NT2/D1 (cell line): ENCODE measurements at regions not wholly inside any gene's neighbourhood (a gene's known extent, or its start where the extent isn't known, plus 50 kb on each side); places are given as distances from the start of the nearest gene placed in this dataset.

Experiments
- DNase-seq: peaks from one replicate; pipeline ENCODE4 v3.0.0-alpha.2; 2011; ENCODE audit warnings: low read depth, low spot score
- H3K27me3 ChIP-seq: 2 replicates; pipeline ENCODE4 v1.6.0; 2011; ENCODE audit warnings: mild to moderate bottlenecking; ENCODE audit not compliant: insufficient read length, insufficient read depth
- H3K36me3 ChIP-seq: 2 replicates; pipeline ENCODE4 v1.6.1; 2011; ENCODE audit warnings: mild to moderate bottlenecking, low read length, mixed read lengths; ENCODE audit not compliant: insufficient read depth, insufficient read length
- H3K4me1 ChIP-seq: 2 replicates; pipeline ENCODE4 v1.5.1; 2011; ENCODE audit not compliant: insufficient read depth, insufficient read length
- H3K4me3 ChIP-seq: 2 replicates; pipeline ENCODE4 v1.5.1; 2011; ENCODE audit warnings: low read depth; ENCODE audit not compliant: insufficient read length
- H3K9ac ChIP-seq: 2 replicates; pipeline ENCODE4 v1.6.0; 2011; ENCODE audit warnings: low read depth; ENCODE audit not compliant: insufficient read length
- H3K9me3 ChIP-seq: 2 replicates; pipeline ENCODE4 v1.5.1; 2011; ENCODE audit warnings: mild to moderate bottlenecking, low read length; ENCODE audit not compliant: insufficient read depth
- SUZ12 ChIP-seq: IDR thresholded peaks from 2 replicates; pipeline ENCODE4 v1.6.1; 2011; ENCODE audit not compliant: insufficient read length, insufficient read depth; ENCODE audit errors: extremely low read depth
- YY1 ChIP-seq: IDR thresholded peaks from 2 replicates; pipeline ENCODE4 v1.6.1; 2011; ENCODE audit not compliant: insufficient read length, insufficient read depth
- ZNF274 ChIP-seq: IDR thresholded peaks from 2 replicates; pipeline ENCODE4 v1.6.1; 2011; ENCODE audit warnings: mild to moderate bottlenecking, low read depth, low read length

GRCh38 chr13:22332416-22332815 lies 661.5 kb downstream of the FGF9 start:
- no peak for DNase-seq
- H3K27me3 ChIP-seq, result no peaks in the 10 kb centered on the region

GRCh38 chr13:22336460-22336859 lies 665.6 kb downstream of the FGF9 start:
- Histone ChIP-seq H3K9me3 (peaks cover 21% of the 10 kb centered on the region; the same call in 1 of the 2 replicates), H3K4me3 (no peak overlapping the region), H3K27me3 (no peaks in the 10 kb centered on the region), H3K36me3 (no peaks in the 10 kb centered on the region), H3K9ac (no peak overlapping the region), H3K4me1 (no peaks in the 10 kb centered on the region)
- no peak for DNase-seq
- TF ChIP-seq ZNF274 (no peak), YY1 (no peak), SUZ12 (no peak)

More at GRCh38 chr13:22332416-22332815, 661.5 kb downstream of the FGF9 start:
- Histone ChIP-seq H3K4me3 (no peak overlapping the region), H3K4me1 (no peaks in the 10 kb centered on the region), H3K9me3 (0 out of 2 replicates have a peak, but pooled peaks cover 5% of the 10 kb centered on the region), H3K36me3 (no peaks in the 10 kb centered on the region), H3K9ac (no peak overlapping the region)
- TF ChIP-seq ZNF274 (no peak), YY1 (no peak), SUZ12 (no peak)

- Histone ChIP-seq H3K9me3 (no peaks in the 10 kb centered on the region), H3K36me3 (no peaks in the 10 kb centered on the region), H3K4me3 (no peak overlapping the region), H3K9ac (no peak overlapping the region), H3K4me1 (no peaks in the 10 kb centered on the region), H3K27me3 (no peaks in the 10 kb centered on the region)
- DNase-seq, result no peak
- TF ChIP-seq YY1, result no peak
- TF ChIP-seq ZNF274, result no peak
- TF ChIP-seq SUZ12, result no peak
These were observed 686.3 kb downstream of the FGF9 start for GRCh38 chr13:22357132-22357531.

GRCh38 chr13:22369090-22369489 lies 698.2 kb downstream of the FGF9 start:
- peak overlapping the region; percentile 8 for H3K9ac ChIP-seq
- no peaks in the 10 kb centered on the region for H3K4me1 ChIP-seq
- no peaks in the 10 kb centered on the region for H3K27me3 ChIP-seq
- H3K9me3 ChIP-seq, result peaks cover 23% of the 10 kb centered on the region; the same call in 1 of the 2 replicates
- TF ChIP-seq YY1 (no peak), ZNF274 (no peak), SUZ12 (no peak)
- H3K36me3 ChIP-seq, result no peaks in the 10 kb centered on the region
- H3K4me3 ChIP-seq, result no peak overlapping the region
- DNase-seq, result no peak

GRCh38 chr13:22369840-22370239 lies 699.0 kb downstream of the FGF9 start:
- H3K4me1 ChIP-seq, result no peaks in the 10 kb centered on the region
- no peaks in the 10 kb centered on the region for H3K36me3 ChIP-seq
- H3K9me3 ChIP-seq, result peaks cover 23% of the 10 kb centered on the region; the same call in 1 of the 2 replicates
- peak; percentile 74 for DNase-seq
- TF ChIP-seq SUZ12 (no peak), YY1 (no peak), ZNF274 (no peak)
- no peak overlapping the region for H3K4me3 ChIP-seq
- H3K27me3 ChIP-seq, result no peaks in the 10 kb centered on the region
- H3K9ac ChIP-seq, result no peak overlapping the region

GRCh38 chr13:22372261-22372660 lies 701.4 kb downstream of the FGF9 start:
- Histone ChIP-seq H3K9ac (no peak overlapping the region), H3K27me3 (no peaks in the 10 kb centered on the region), H3K36me3 (no peaks in the 10 kb centered on the region), H3K4me1 (no peaks in the 10 kb centered on the region), H3K9me3 (peaks cover 26% of the 10 kb centered on the region; the same call in 1 of the 2 replicates), H3K4me3 (no peak overlapping the region)
- DNase-seq, result no peak
- TF ChIP-seq ZNF274, result no peak
- no peak for TF ChIP-seq YY1
- TF ChIP-seq SUZ12, result no peak

- TF ChIP-seq SUZ12 (no peak), YY1 (no peak), ZNF274 (no peak)
- H3K36me3 ChIP-seq, result no peaks in the 10 kb centered on the region
- H3K9ac ChIP-seq, result no peak overlapping the region
- H3K27me3 ChIP-seq, result no peaks in the 10 kb centered on the region
- no peak for DNase-seq
- H3K4me3 ChIP-seq, result no peak overlapping the region
- H3K9me3 ChIP-seq, result peaks cover 40% of the 10 kb centered on the region; the same call in 1 of the 2 replicates
- no peaks in the 10 kb centered on the region for H3K4me1 ChIP-seq
These were observed 704.3 kb downstream of the FGF9 start for GRCh38 chr13:22375151-22375550.

- DNase-seq, result no peak
- H3K9ac ChIP-seq, result no peak overlapping the region
- H3K36me3 ChIP-seq, result no peaks in the 10 kb centered on the region
- H3K9me3 ChIP-seq, result no peaks in the 10 kb centered on the region
- no peaks in the 10 kb centered on the region for H3K4me1 ChIP-seq
- no peak overlapping the region for H3K4me3 ChIP-seq
- H3K27me3 ChIP-seq, result no peaks in the 10 kb centered on the region
- TF ChIP-seq YY1 (no peak), SUZ12 (no peak), ZNF274 (no peak)
These were observed 717.0 kb downstream of the FGF9 start for GRCh38 chr13:22387899-22388298.
